Fibroblast of lung (primary cell): ENCODE measurements at regions not wholly inside any gene's neighbourhood (a gene's known extent, or its start where the extent isn't known, plus 50 kb on each side); places are given as distances from the start of the nearest gene placed in this dataset.
A peak's percentile ranks its signal among the peaks of the same experiment; 100 is the strongest.

Source experiments
- DNase-seq, 2 donors: peaks; one replicate each; pipeline versions ENCODE4 v3.0.0 to v3.0.0-alpha.2; 2010; ENCODE audit warnings: low read depth in 2 of 2
- H2AFZ ChIP-seq: 2 replicates; pipeline ENCODE4 v1.5.1; 2012; ENCODE audit warnings: low read length, control low read depth, inconsistent platforms
- H3K27ac ChIP-seq: 2 replicates; pipeline ENCODE4 v1.5.1; 2011; ENCODE audit warnings: low read length, control low read depth; ENCODE audit not compliant: insufficient read depth
- H3K27me3 ChIP-seq: 2 replicates; pipeline ENCODE4 v1.5.1; 2011; ENCODE audit warnings: mild to moderate bottlenecking, low read length; ENCODE audit not compliant: control insufficient read depth, insufficient read depth
- H3K36me3 ChIP-seq: 2 replicates; pipeline ENCODE4 v1.5.1; 2011; ENCODE audit warnings: low read length; ENCODE audit not compliant: control insufficient read depth, insufficient read depth
- H3K4me1 ChIP-seq: 2 replicates; pipeline ENCODE4 v1.5.1; 2011; ENCODE audit warnings: low read length; ENCODE audit not compliant: control insufficient read depth, insufficient read depth; ENCODE audit errors: extremely low read depth
- H3K4me2 ChIP-seq: 2 replicates; pipeline ENCODE4 v1.5.1; 2011; ENCODE audit warnings: low read length, control low read depth; ENCODE audit not compliant: insufficient read depth; ENCODE audit errors: extremely low read depth
- H3K4me3 ChIP-seq, 4 experiments: fragments of 200-600 bp in 1 of 4; sonication (generic) in 1 of 4; replicated peaks in 1 of 4; 2 replicates each; pipeline ENCODE4 v1.5.1; 2011 to 2016; ENCODE audit warnings: low read length in 4 of 4, low read depth in 3 of 4, mild to moderate bottlenecking in 3 of 4, control low read depth in 2 of 4, inconsistent platforms in 1 of 4, mixed read lengths in 1 of 4; ENCODE audit not compliant: insufficient read depth in 1 of 4; ENCODE audit errors: control extremely low read depth in 1 of 4
- H3K79me2 ChIP-seq: 2 replicates; pipeline ENCODE4 v1.5.1; 2012; ENCODE audit warnings: mild to moderate bottlenecking, low read length, inconsistent platforms; ENCODE audit not compliant: control insufficient read depth, insufficient read depth
- H3K9ac ChIP-seq: 2 replicates; pipeline ENCODE4 v1.5.1; 2011; ENCODE audit warnings: mild to moderate bottlenecking, low read length, control low read depth; ENCODE audit not compliant: insufficient read depth
- H3K9me3 ChIP-seq: 2 replicates; pipeline ENCODE4 v1.5.1; 2012; ENCODE audit warnings: low read depth, low read length; ENCODE audit not compliant: control insufficient read depth, insufficient read depth
- H4K20me1 ChIP-seq: 2 replicates; pipeline ENCODE4 v1.5.1; 2011; ENCODE audit warnings: low read length; ENCODE audit not compliant: control insufficient read depth, insufficient read depth; ENCODE audit errors: extremely low read depth
- EZH2 ChIP-seq: IDR thresholded peaks from 2 replicates; pipeline ENCODE4 v1.5.1; 2012; ENCODE audit warnings: low read length, control low read depth, mild to moderate bottlenecking; ENCODE audit errors: missing control alignments
- TF ChIP-seq, protein P1 (sequence below), 2 donors: IDR thresholded peaks in 1 of 2; conservative IDR thresholded peaks in 1 of 2; 1 replicate in 1 of 2; 2 replicates in 1 of 2; pipeline ENCODE4 v1.5.1; 2011 to 2012; ENCODE audit warnings: low read length in 2 of 2, control low read depth in 1 of 2, inconsistent platforms in 1 of 2, low read depth in 1 of 2, mild to moderate bottlenecking in 1 of 2

DNA sequence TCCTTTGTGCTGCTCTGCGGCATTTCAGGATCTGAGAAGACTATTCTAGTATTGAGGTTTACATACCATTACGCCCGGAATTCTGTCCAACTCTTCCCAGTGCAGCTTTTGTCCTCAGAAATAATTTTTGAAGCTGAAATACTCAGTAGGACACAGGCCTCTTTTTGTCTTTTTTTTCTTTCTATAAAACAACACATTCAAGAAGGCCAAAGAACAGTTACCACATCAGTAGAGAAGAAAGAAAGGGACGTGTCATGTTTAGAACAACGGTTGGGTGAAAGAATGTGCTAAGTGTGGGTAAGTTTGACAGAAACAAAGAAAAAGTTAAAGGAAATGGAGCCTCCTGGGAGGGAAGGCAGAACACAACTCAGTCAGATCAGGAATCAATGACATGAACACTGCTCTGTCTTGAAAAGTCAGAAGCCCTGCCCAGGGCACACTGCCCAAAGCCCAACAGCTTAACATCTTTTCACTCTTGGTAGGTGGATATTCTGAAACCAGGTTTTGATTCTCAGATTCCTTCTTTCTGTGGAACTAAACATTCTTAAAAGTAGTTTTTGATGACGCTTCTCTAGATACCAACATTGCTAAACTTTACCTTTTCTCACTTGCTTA is 198.6 kb upstream of the CWC22 start:
- H3K79me2 ChIP-seq, result no peaks in the 10 kb centered on the region
- no peak overlapping the region for H3K4me3 ChIP-seq
- no peak overlapping the region for H3K9ac ChIP-seq
- TF ChIP-seq, protein P1, sequence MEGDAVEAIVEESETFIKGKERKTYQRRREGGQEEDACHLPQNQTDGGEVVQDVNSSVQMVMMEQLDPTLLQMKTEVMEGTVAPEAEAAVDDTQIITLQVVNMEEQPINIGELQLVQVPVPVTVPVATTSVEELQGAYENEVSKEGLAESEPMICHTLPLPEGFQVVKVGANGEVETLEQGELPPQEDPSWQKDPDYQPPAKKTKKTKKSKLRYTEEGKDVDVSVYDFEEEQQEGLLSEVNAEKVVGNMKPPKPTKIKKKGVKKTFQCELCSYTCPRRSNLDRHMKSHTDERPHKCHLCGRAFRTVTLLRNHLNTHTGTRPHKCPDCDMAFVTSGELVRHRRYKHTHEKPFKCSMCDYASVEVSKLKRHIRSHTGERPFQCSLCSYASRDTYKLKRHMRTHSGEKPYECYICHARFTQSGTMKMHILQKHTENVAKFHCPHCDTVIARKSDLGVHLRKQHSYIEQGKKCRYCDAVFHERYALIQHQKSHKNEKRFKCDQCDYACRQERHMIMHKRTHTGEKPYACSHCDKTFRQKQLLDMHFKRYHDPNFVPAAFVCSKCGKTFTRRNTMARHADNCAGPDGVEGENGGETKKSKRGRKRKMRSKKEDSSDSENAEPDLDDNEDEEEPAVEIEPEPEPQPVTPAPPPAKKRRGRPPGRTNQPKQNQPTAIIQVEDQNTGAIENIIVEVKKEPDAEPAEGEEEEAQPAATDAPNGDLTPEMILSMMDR (conservative IDR thresholded peaks at IDR 0.05 in 1 of 2, IDR thresholded peaks at IDR 0.05 in 1 of 2; ENCODE audit: low read depth in 1 of 2, low read length in 2 of 2), result no peak
- TF ChIP-seq EZH2, result no peak
- no peaks in the 10 kb centered on the region for H3K4me1 ChIP-seq
- no peaks in the 10 kb centered on the region for H3K9me3 ChIP-seq
- H3K4me2 ChIP-seq, result no peak overlapping the region
- peak in 1 of 2 donors; percentile 16 for DNase-seq
- H3K36me3 ChIP-seq, result no peaks in the 10 kb centered on the region
- no peaks in the 10 kb centered on the region for H4K20me1 ChIP-seq
- H3K27ac ChIP-seq, result no peak overlapping the region
- peak overlapping the region; percentile 15 for H2AFZ ChIP-seq
- H3K27me3 ChIP-seq, result no peaks in the 10 kb centered on the region

DNA sequence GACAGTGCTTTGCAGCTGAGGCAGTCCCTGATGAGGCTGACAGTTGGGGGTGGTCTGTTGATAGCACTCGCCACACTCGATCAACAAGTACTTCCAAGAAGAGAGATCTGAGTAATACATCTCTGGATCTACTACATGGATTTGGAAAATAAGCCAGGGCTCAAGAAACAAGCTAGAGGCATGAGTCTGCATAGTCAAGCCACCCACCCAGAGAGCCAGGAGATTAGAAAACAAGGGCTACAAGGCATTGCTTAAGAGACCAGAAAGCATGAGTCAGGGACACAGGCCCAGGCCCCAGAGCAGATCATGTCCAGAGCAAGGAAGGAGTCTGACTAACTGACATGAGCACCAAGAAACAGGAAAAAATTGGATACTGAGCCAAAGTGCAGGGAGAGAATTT is 196.9 kb upstream of the CWC22 start:
- Histone ChIP-seq H3K4me2 (no peak overlapping the region), H3K4me3 (no peak overlapping the region), H3K27me3 (no peaks in the 10 kb centered on the region), H3K36me3 (no peaks in the 10 kb centered on the region), H3K9me3 (no peaks in the 10 kb centered on the region), H3K4me1 (no peaks in the 10 kb centered on the region), H3K9ac (no peak overlapping the region), H3K79me2 (no peaks in the 10 kb centered on the region), H3K27ac (no peak overlapping the region), H4K20me1 (no peaks in the 10 kb centered on the region), H2AFZ (no peak overlapping the region)
- no peak for TF ChIP-seq EZH2
- TF ChIP-seq, protein P1 (conservative IDR thresholded peaks at IDR 0.05 in 1 of 2, IDR thresholded peaks at IDR 0.05 in 1 of 2; ENCODE audit: low read depth in 1 of 2, low read length in 2 of 2), result no peak
- DNase-seq, result peak; percentile 40 to 81

DNA sequence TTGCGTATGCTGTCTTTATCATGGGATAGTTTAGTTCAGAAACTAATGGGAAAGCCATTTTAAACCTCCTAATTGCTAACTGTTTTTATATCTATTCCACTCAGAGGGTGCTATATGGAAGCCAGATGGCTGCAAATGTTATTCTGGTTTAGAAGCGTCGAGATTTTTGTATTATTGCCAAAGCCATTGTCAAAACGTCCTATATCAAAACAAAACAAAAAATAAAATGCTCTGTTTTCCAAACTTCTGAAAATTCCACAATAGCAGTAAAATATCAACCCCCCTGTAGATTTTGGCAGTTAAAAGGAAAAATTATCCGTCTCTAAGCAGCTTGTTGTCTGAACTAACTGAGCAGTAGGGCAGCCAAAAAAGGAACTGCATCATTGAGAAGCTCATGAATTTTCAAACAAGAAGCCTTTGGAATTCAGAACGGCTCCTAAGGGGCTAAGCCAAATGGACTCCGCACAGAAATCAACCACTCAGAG is 195.4 kb upstream of the CWC22 start:
- H3K36me3 ChIP-seq, result no peaks in the 10 kb centered on the region
- no peaks in the 10 kb centered on the region for H3K79me2 ChIP-seq
- H3K27me3 ChIP-seq, result no peaks in the 10 kb centered on the region
- peak overlapping the region; percentile 9 for H2AFZ ChIP-seq
- H3K4me3 ChIP-seq, result no peak overlapping the region
- H4K20me1 ChIP-seq, result no peaks in the 10 kb centered on the region
- H3K4me2 ChIP-seq, result peak overlapping the region; percentile 29
- H3K9me3 ChIP-seq, result no peaks in the 10 kb centered on the region
- peak; percentile 29 to 34 for DNase-seq
- H3K9ac ChIP-seq, result no peak overlapping the region
- no peaks in the 10 kb centered on the region for H3K4me1 ChIP-seq
- TF ChIP-seq, protein P1 (conservative IDR thresholded peaks at IDR 0.05 in 1 of 2, IDR thresholded peaks at IDR 0.05 in 1 of 2; ENCODE audit: low read depth in 1 of 2, low read length in 2 of 2), result no peak
- TF ChIP-seq EZH2, result no peak
- no peak overlapping the region for H3K27ac ChIP-seq
